GM12878 (cell line): ENCODE measurements at regions not wholly inside any gene's neighbourhood (a gene's known extent, or its start where the extent isn't known, plus 50 kb on each side); places are given as distances from the start of the nearest gene placed in this dataset.

Experiments
- ATAC-seq: fragments of 200-7000 bp; cut with Tn5 transposase; 3 replicates; pipeline ENCODE4 v1.9.1; 2020; ENCODE audit warnings: mild to moderate bottlenecking, moderate library complexity
- BruUV-seq: library from RNA; stranded (reverse); fragments of 400-500 nt; replicated peaks from 2 replicates; lab custom pipeline; 2021; lab: Mats Ljungman, UMichigan
- CTCF ChIA-PET: fragments of 300-600 bp; sonication (Branson Sonifier 250); formaldehyde crosslinking; extraction: SDS; loops from one replicate; lab custom pipeline; 2021; ENCODE audit warnings: inconsistent platforms; lab: Yijun Ruan, JAX
- POLR2A ChIA-PET: fragments of 350-600 bp; formaldehyde crosslinking; extraction: SDS; loops from one replicate; lab custom pipeline; 2021; ENCODE audit warnings: inconsistent platforms; lab: Charles Lee
- RAD21 ChIA-PET: fragments of 300-600 bp; sonication (Branson Sonifier 250); formaldehyde crosslinking; loops from one replicate; lab custom pipeline; 2023; ENCODE audit warnings: antibody characterized with exemption; ENCODE audit not compliant: unreplicated experiment; lab: Charles Lee
- SMC1A ChIA-PET: fragments of 300-600 bp; sonication (Branson Sonifier 250); formaldehyde crosslinking; loops from one replicate; lab custom pipeline; 2023; ENCODE audit not compliant: unreplicated experiment, uncharacterized antibody; lab: Charles Lee
- DNase-seq: peaks from one replicate; pipeline ENCODE4 v3.0.0-alpha.2; 2011; ENCODE audit warnings: low read depth, low spot score
- FAIRE-seq: peaks from 3 replicates; lab custom pipeline; 2011; peaks lifted over from hg19 to GRCh38; lab: Jason Lieb, UNC
- H2AFZ ChIP-seq: 2 replicates; pipeline ENCODE4 v1.6.0; 2011; ENCODE audit warnings: low read depth, low read length, control low read depth; ENCODE audit not compliant: control insufficient read depth
- H3K27ac ChIP-seq: 2 replicates; pipeline ENCODE4 v1.5.1; 2011; ENCODE audit warnings: control low read depth; ENCODE audit not compliant: control insufficient read depth, insufficient read depth
- H3K27me3 ChIP-seq, 2 experiments: replicated peaks in 1 of 2; 2 replicates each; pipeline versions ENCODE4 v1.6.0 to v1.6.1; 2011; ENCODE audit warnings: low read length in 1 of 2; ENCODE audit not compliant: control insufficient read depth in 2 of 2, insufficient read depth in 2 of 2
- H3K36me3 ChIP-seq, 2 experiments: 2 replicates each; pipeline ENCODE4 v1.5.1; 2011; ENCODE audit warnings: low read length in 1 of 2; ENCODE audit not compliant: control insufficient read depth in 2 of 2, insufficient read depth in 2 of 2
- H3K4me1 ChIP-seq: 2 replicates; pipeline ENCODE4 v1.6.1; 2011; ENCODE audit warnings: mild to moderate bottlenecking, low read length, moderate library complexity, mixed read lengths; ENCODE audit not compliant: control insufficient read depth, insufficient read depth
- H3K4me2 ChIP-seq: 2 replicates; pipeline ENCODE4 v1.6.0; 2011; ENCODE audit warnings: control low read depth; ENCODE audit not compliant: control insufficient read depth, insufficient read depth
- H3K4me3 ChIP-seq: fragments of 200-600 bp; sonication (generic); 2 replicates; pipeline ENCODE4 v1.5.1; 2016
- H3K79me2 ChIP-seq: 2 replicates; pipeline ENCODE4 v1.6.0; 2011; ENCODE audit warnings: low read length; ENCODE audit not compliant: control insufficient read depth, insufficient read depth
- H3K9ac ChIP-seq: 2 replicates; pipeline ENCODE4 v1.8.0; 2011; ENCODE audit warnings: low read length, control low read depth, mixed read lengths; ENCODE audit not compliant: control insufficient read depth, insufficient read depth
- H3K9me3 ChIP-seq: replicated peaks from 3 replicates; pipeline ENCODE4 v1.5.1; 2011; ENCODE audit warnings: mild to moderate bottlenecking, low read length; ENCODE audit not compliant: control insufficient read depth, insufficient read depth
- H4K20me1 ChIP-seq: 2 replicates; pipeline ENCODE4 v1.6.0; 2011; ENCODE audit not compliant: control insufficient read depth, insufficient read depth
- CBX3 ChIP-seq: fragments of 200-600 bp; sonication (generic); IDR thresholded peaks from 2 replicates; pipeline ENCODE4 v1.6.1; 2016; ENCODE audit warnings: low read depth, borderline replicate concordance
- CREB1 ChIP-seq: IDR thresholded peaks from 2 replicates; pipeline ENCODE4 v1.6.1; 2012; ENCODE audit warnings: low read depth, mild to moderate bottlenecking, inconsistent platforms
- CREM ChIP-seq: IDR thresholded peaks from 2 replicates; pipeline ENCODE4 v1.6.1; 2014; ENCODE audit warnings: antibody characterized with exemption, low read depth
- KAT2A ChIP-seq: conservative IDR thresholded peaks from 2 replicates; pipeline ENCODE4 v1.6.1; 2011; ENCODE audit warnings: low read depth, low read length; ENCODE audit not compliant: control insufficient read depth
- MYB ChIP-seq: fragments of 150-350 bp; IDR thresholded peaks from 2 replicates; pipeline ENCODE4 v1.6.1; 2014; ENCODE audit warnings: mild to moderate bottlenecking, low read depth, low read length, borderline replicate concordance
- MYC ChIP-seq: IDR thresholded peaks from 2 replicates; pipeline ENCODE4 v1.6.1; 2011; ENCODE audit warnings: mild to moderate bottlenecking, low read length, moderate library complexity, inconsistent platforms; ENCODE audit not compliant: insufficient read depth, insufficient replicate concordance, insufficient read length, severe bottlenecking
- NBN ChIP-seq: fragments of 450-650 bp; IDR thresholded peaks from 2 replicates; pipeline ENCODE4 v1.6.1; 2016
- POLR2AphosphoS5 ChIP-seq: IDR thresholded peaks from 2 replicates; pipeline ENCODE4 v1.6.1; 2011; ENCODE audit warnings: mild to moderate bottlenecking, low read length, inconsistent platforms
- POU2F2 ChIP-seq: IDR thresholded peaks from 3 replicates; pipeline ENCODE4 v1.6.1; 2011; ENCODE audit warnings: low read depth, mild to moderate bottlenecking, low read length, borderline replicate concordance
- RAD21 ChIP-seq: IDR thresholded peaks from 2 replicates; pipeline ENCODE4 v1.6.1; 2011; ENCODE audit warnings: mild to moderate bottlenecking, low read depth, low read length, moderate library complexity; ENCODE audit not compliant: insufficient read depth
- RB1 ChIP-seq: fragments of 450-650 bp; formaldehyde crosslinking; IDR thresholded peaks from 2 replicates; pipeline ENCODE4 v1.6.1; 2017; ENCODE audit warnings: mild to moderate bottlenecking, borderline replicate concordance
- SMC3 ChIP-seq: IDR thresholded peaks from 2 replicates; pipeline ENCODE4 v1.6.1; 2011; ENCODE audit warnings: low read length, improper control_type of control experiment, borderline replicate concordance
- TARDBP ChIP-seq: IDR thresholded peaks from 2 replicates; pipeline ENCODE4 v1.6.1; 2016; ENCODE audit warnings: borderline replicate concordance
- TCF12 ChIP-seq: IDR thresholded peaks from 2 replicates; pipeline ENCODE4 v1.6.1; 2011; ENCODE audit warnings: low read depth, mild to moderate bottlenecking, low read length
- ZNF24 ChIP-seq: fragments of 450-650 bp; IDR thresholded peaks from 2 replicates; pipeline ENCODE4 v1.6.1; 2017; ENCODE audit warnings: antibody characterized with exemption, mild to moderate bottlenecking
- WGBS: methylation state at CpG from one replicate; pipeline ENCODE4 v1.1.6; 2016; ENCODE audit warnings: low lambda C conversion rate; ENCODE audit not compliant: insufficient replicate concordance, insufficient coverage; ENCODE audit errors: missing lambda C conversion rate; 5-methylcytosine and 5-hydroxymethylcytosine counted together
- in situ Hi-C: fragments of 300-500 bp; cut with MboI; formaldehyde crosslinking; loops from 9 replicates; pipeline ENCODE4 v1.14.3; 2018; ENCODE audit warnings: mixed read lengths
- intact Hi-C: fragments of 100-400 bp; cut with micrococcal nuclease; formaldehyde crosslinking; loops from one replicate; pipeline ENCODE4 v1.14.2; 2022; ENCODE audit not compliant: unreplicated experiment
- TF ChIP-seq, protein P1 (sequence below): IDR thresholded peaks from 2 replicates; pipeline ENCODE4 v1.6.1; 2012; ENCODE audit warnings: low read length, inconsistent platforms
- TF ChIP-seq, protein P2 (sequence below): fragments of 450-650 bp; IDR thresholded peaks from 2 replicates; pipeline ENCODE4 v1.6.1; 2017; ENCODE audit warnings: antibody characterized with exemption, mild to moderate bottlenecking, moderate library complexity
- TF ChIP-seq, protein P3 (sequence below): IDR thresholded peaks from 2 replicates; pipeline ENCODE4 v1.6.1; 2012; ENCODE audit warnings: improper control_type of control experiment, low read depth, low read length; ENCODE audit not compliant: insufficient replicate concordance

DNA sequence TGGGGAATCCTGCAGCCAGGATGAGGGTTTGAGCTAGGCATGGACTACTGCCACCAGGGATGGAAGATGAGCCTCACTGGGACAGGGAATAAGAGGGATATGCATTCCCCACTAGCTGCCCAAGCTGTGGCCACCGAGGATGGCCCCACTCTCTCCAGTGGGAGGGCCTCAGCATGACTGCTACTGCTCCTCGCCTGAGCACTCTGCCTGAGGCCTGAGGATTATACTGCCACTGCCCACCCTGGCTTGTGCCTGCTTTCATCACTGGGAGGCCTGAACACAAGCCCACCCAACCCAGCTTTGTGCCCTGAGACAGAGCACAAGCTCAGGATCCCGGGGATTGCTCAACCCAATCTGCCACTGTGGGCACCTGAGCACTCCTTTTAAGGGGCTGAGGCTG, 425.6 kb downstream of the RASEF start:
- intact Hi-C loops (no loop called here), in situ Hi-C loops (no loop called here)
- CTCF ChIA-PET = no interaction called here
- H3K4me3 ChIP-seq = no peak overlapping the region
- no peak for FAIRE-seq
- BruUV-seq = no TSS peak
- H3K27ac ChIP-seq = no peak overlapping the region
- DNase-seq = no peak
- H3K9ac ChIP-seq = no peak overlapping the region
- POLR2A ChIA-PET = no interaction called here
- no peaks in the 10 kb centered on the region for H4K20me1 ChIP-seq
- no peak for ATAC-seq
- 0% methylated on average over 3 of the region's 3 CpGs for WGBS
- no peak overlapping the region for H3K4me2 ChIP-seq
- RAD21 ChIA-PET = no interaction called here
- no peaks in the 10 kb centered on the region for H3K36me3 ChIP-seq
- no peak overlapping the region for H2AFZ ChIP-seq
- no peaks in the 10 kb centered on the region for H3K4me1 ChIP-seq
- no peaks in the 10 kb centered on the region; the same call in 2 of the 3 replicates for H3K9me3 ChIP-seq
- no peaks in the 10 kb centered on the region for H3K79me2 ChIP-seq
- SMC1A ChIA-PET = no interaction called here
- no peaks in the 10 kb centered on the region for H3K27me3 ChIP-seq
- TF ChIP-seq TCF12 (no peak), CREB1 (no peak), RAD21 (no peak), MYB (no peak), NBN (no peak), CBX3 (no peak), POU2F2 (no peak), CREM (no peak), SMC3 (no peak), MYC (no peak), POLR2AphosphoS5 (no peak), TARDBP (no peak), RB1 (no peak), KAT2A (no peak), ZNF24 (no peak)
- TF ChIP-seq, protein P1, sequence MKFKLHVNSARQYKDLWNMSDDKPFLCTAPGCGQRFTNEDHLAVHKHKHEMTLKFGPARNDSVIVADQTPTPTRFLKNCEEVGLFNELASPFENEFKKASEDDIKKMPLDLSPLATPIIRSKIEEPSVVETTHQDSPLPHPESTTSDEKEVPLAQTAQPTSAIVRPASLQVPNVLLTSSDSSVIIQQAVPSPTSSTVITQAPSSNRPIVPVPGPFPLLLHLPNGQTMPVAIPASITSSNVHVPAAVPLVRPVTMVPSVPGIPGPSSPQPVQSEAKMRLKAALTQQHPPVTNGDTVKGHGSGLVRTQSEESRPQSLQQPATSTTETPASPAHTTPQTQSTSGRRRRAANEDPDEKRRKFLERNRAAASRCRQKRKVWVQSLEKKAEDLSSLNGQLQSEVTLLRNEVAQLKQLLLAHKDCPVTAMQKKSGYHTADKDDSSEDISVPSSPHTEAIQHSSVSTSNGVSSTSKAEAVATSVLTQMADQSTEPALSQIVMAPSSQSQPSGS = no peak
- TF ChIP-seq, protein P2, sequence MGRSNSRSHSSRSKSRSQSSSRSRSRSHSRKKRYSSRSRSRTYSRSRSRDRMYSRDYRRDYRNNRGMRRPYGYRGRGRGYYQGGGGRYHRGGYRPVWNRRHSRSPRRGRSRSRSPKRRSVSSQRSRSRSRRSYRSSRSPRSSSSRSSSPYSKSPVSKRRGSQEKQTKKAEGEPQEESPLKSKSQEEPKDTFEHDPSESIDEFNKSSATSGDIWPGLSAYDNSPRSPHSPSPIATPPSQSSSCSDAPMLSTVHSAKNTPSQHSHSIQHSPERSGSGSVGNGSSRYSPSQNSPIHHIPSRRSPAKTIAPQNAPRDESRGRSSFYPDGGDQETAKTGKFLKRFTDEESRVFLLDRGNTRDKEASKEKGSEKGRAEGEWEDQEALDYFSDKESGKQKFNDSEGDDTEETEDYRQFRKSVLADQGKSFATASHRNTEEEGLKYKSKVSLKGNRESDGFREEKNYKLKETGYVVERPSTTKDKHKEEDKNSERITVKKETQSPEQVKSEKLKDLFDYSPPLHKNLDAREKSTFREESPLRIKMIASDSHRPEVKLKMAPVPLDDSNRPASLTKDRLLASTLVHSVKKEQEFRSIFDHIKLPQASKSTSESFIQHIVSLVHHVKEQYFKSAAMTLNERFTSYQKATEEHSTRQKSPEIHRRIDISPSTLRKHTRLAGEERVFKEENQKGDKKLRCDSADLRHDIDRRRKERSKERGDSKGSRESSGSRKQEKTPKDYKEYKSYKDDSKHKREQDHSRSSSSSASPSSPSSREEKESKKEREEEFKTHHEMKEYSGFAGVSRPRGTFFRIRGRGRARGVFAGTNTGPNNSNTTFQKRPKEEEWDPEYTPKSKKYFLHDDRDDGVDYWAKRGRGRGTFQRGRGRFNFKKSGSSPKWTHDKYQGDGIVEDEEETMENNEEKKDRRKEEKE = no peak
- TF ChIP-seq, protein P3, sequence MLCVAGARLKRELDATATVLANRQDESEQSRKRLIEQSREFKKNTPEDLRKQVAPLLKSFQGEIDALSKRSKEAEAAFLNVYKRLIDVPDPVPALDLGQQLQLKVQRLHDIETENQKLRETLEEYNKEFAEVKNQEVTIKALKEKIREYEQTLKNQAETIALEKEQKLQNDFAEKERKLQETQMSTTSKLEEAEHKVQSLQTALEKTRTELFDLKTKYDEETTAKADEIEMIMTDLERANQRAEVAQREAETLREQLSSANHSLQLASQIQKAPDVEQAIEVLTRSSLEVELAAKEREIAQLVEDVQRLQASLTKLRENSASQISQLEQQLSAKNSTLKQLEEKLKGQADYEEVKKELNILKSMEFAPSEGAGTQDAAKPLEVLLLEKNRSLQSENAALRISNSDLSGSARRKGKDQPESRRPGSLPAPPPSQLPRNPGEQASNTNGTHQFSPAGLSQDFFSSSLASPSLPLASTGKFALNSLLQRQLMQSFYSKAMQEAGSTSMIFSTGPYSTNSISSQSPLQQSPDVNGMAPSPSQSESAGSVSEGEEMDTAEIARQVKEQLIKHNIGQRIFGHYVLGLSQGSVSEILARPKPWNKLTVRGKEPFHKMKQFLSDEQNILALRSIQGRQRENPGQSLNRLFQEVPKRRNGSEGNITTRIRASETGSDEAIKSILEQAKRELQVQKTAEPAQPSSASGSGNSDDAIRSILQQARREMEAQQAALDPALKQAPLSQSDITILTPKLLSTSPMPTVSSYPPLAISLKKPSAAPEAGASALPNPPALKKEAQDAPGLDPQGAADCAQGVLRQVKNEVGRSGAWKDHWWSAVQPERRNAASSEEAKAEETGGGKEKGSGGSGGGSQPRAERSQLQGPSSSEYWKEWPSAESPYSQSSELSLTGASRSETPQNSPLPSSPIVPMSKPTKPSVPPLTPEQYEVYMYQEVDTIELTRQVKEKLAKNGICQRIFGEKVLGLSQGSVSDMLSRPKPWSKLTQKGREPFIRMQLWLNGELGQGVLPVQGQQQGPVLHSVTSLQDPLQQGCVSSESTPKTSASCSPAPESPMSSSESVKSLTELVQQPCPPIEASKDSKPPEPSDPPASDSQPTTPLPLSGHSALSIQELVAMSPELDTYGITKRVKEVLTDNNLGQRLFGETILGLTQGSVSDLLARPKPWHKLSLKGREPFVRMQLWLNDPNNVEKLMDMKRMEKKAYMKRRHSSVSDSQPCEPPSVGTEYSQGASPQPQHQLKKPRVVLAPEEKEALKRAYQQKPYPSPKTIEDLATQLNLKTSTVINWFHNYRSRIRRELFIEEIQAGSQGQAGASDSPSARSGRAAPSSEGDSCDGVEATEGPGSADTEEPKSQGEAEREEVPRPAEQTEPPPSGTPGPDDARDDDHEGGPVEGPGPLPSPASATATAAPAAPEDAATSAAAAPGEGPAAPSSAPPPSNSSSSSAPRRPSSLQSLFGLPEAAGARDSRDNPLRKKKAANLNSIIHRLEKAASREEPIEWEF = no peak
